ENCODE measurements at regions not wholly inside any gene's neighbourhood (a gene's known extent, or its start where the extent isn't known, plus 50 kb on each side); places are given as distances from the start of the nearest gene placed in this dataset.

- H3K9ac ChIP-seq (ENCODE audit: low read depth in 2 of 2, low read length in 2 of 2), result no peak overlapping the region
- intact Hi-C loops (cut with DNase I), result no loop called here
- H3K27me3 ChIP-seq, result no peaks in the 10 kb centered on the region
- no peaks in the 10 kb centered on the region for H3K9me3 ChIP-seq
- no peaks in the 10 kb centered on the region for H3K36me3 ChIP-seq
- H3K27ac ChIP-seq, result no peak overlapping the region
- DNase-seq, result no peak
- H3K4me1 ChIP-seq, result no peaks in the 10 kb centered on the region
- TF ChIP-seq, protein P1, sequence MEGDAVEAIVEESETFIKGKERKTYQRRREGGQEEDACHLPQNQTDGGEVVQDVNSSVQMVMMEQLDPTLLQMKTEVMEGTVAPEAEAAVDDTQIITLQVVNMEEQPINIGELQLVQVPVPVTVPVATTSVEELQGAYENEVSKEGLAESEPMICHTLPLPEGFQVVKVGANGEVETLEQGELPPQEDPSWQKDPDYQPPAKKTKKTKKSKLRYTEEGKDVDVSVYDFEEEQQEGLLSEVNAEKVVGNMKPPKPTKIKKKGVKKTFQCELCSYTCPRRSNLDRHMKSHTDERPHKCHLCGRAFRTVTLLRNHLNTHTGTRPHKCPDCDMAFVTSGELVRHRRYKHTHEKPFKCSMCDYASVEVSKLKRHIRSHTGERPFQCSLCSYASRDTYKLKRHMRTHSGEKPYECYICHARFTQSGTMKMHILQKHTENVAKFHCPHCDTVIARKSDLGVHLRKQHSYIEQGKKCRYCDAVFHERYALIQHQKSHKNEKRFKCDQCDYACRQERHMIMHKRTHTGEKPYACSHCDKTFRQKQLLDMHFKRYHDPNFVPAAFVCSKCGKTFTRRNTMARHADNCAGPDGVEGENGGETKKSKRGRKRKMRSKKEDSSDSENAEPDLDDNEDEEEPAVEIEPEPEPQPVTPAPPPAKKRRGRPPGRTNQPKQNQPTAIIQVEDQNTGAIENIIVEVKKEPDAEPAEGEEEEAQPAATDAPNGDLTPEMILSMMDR (IDR thresholded peaks at IDR 0.05), result no peak
- no peak overlapping the region for H3K4me3 ChIP-seq
Observed at GRCh38 chr13:71285700-71286099, 581.3 kb downstream of the DACH1 start.

GRCh38 chr13:71278512-71278911 lies 588.5 kb downstream of the DACH1 start:
- TF ChIP-seq, protein P1 (IDR thresholded peaks at IDR 0.05), result no peak

DNA sequence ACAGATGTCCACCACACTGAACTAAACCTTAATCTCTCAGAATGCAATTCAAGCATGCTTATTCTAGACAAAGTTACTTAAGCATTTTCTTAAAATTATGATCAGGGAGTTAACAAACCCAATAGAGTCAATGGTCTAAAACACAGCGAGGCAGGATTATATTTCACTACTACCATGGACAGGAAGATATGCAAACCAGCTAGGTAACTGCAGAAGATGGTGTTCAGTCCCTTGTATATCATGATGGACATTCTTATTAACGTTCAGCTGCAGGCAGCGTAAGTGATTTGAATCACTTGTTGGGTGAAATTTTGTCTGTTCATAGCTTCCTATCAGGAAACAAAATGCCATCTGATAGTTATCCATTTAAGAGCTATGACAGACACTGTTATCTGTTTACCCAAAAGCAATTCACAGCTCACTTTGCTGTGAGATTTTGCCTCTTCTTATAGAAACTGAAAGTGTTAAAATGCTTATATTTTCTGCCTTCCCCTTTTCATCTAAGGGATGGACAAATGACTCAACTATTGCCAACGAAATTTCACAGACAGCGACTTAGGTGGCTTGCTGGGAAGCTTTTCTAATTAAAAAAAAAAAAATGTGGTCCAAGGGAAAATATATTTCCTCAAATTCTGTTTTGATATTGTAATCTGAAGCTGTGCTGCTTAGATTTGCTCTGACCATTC lies 591.9 kb downstream of the DACH1 start:
- TF ChIP-seq, protein P1 (IDR thresholded peaks at IDR 0.05), result no peak
- intact Hi-C loops (cut with DNase I), result no loop called here
- H3K9ac ChIP-seq (ENCODE audit: low read depth in 2 of 2, low read length in 2 of 2), result no peak overlapping the region
- H3K4me1 ChIP-seq, result no peaks in the 10 kb centered on the region
- H3K36me3 ChIP-seq, result no peaks in the 10 kb centered on the region
- no peaks in the 10 kb centered on the region for H3K27me3 ChIP-seq
- no peak overlapping the region for H3K27ac ChIP-seq
- no peaks in the 10 kb centered on the region for H3K9me3 ChIP-seq
- DNase-seq, result no peak
- no peak overlapping the region for H3K4me3 ChIP-seq

More at GRCh38 chr13:71278512-71278911, 588.5 kb downstream of the DACH1 start:
- Histone ChIP-seq H3K27me3 (no peaks in the 10 kb centered on the region), H3K9me3 (no peaks in the 10 kb centered on the region), H3K4me1 (no peaks in the 10 kb centered on the region), H3K9ac (ENCODE audit: low read depth in 2 of 2, low read length in 2 of 2) (no peak overlapping the region), H3K36me3 (no peaks in the 10 kb centered on the region), H3K27ac (no peak overlapping the region), H3K4me3 (no peak overlapping the region)
- intact Hi-C loops (cut with DNase I), result no loop called here
- no peak for DNase-seq

- H3K4me3 ChIP-seq, result no peak overlapping the region
- H3K9ac ChIP-seq (ENCODE audit: low read depth in 2 of 2, low read length in 2 of 2), result no peak overlapping the region
- H3K4me1 ChIP-seq, result no peaks in the 10 kb centered on the region
- no peak overlapping the region for H3K27ac ChIP-seq
- no peaks in the 10 kb centered on the region for H3K27me3 ChIP-seq
- TF ChIP-seq, protein P1 (IDR thresholded peaks at IDR 0.05), result no peak
- H3K36me3 ChIP-seq, result no peaks in the 10 kb centered on the region
- DNase-seq, result no peak
- H3K9me3 ChIP-seq, result no peaks in the 10 kb centered on the region
- intact Hi-C loops (cut with DNase I), result no loop called here
Observed at GRCh38 chr13:71261256-71261655, 605.7 kb downstream of the DACH1 start.

GRCh38 chr13:71260246-71260645 lies 606.8 kb downstream of the DACH1 start:
- intact Hi-C loops (cut with DNase I), result no loop called here
- DNase-seq, result no peak
- H3K27ac ChIP-seq, result no peak overlapping the region

More at GRCh38 chr13:71260246-71260645, 606.8 kb downstream of the DACH1 start:
- H3K4me3 ChIP-seq, result no peak overlapping the region
- H3K9me3 ChIP-seq, result no peaks in the 10 kb centered on the region
- H3K9ac ChIP-seq (ENCODE audit: low read depth in 2 of 2, low read length in 2 of 2), result no peak overlapping the region
- no peaks in the 10 kb centered on the region for H3K4me1 ChIP-seq
- no peaks in the 10 kb centered on the region for H3K36me3 ChIP-seq
- H3K27me3 ChIP-seq, result no peaks in the 10 kb centered on the region
- TF ChIP-seq, protein P1 (IDR thresholded peaks at IDR 0.05), result no peak

Data from colonic mucosa (tissue), 4 donors.